SKM-1 treated with dmso at 0.1 percent for 144 hours (cell line): ENCODE measurements at regions not wholly inside any gene's neighbourhood (a gene's known extent, or its start where the extent isn't known, plus 50 kb on each side); places are given as distances from the start of the nearest gene placed in this dataset.
"Not testable (repeated sequence)": the region's sequence is repeated elsewhere in the genome, so short reads cannot be mapped to it uniquely, and the experiment has no call there.

Source experiments
- DNase-seq: peaks from one replicate; lab custom pipeline; 2025; ENCODE audit not compliant: unreplicated experiment; lab: John Stamatoyannopoulos, UW

GRCh38 chr3:166554023-166554422 is 716.8 kb upstream of the BCHE start:
- no peak for DNase-seq

GRCh38 chr3:166533740-166534139 is 696.5 kb upstream of the BCHE start:
- no peak for DNase-seq

DNA sequence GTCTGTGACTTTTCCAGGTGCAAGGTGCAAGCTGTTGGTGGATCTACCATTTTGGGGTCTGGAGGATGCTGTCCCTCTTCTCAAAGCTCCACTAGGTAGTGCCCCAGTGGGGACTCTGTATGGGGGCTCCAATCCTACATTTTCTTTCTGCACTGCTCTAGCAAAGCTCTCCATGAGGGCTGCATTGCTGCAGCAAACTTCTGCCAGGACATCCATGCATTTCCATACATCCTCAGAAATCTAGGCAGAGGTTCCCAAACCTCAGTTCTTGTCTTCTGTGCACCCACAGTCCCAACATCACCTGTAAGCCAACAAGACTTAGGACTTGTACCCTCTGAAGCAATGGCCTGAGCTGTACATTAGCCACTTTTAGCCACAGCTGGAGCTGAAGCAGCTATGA is 694.5 kb upstream of the BCHE start:
- DNase-seq: no peak

DNA sequence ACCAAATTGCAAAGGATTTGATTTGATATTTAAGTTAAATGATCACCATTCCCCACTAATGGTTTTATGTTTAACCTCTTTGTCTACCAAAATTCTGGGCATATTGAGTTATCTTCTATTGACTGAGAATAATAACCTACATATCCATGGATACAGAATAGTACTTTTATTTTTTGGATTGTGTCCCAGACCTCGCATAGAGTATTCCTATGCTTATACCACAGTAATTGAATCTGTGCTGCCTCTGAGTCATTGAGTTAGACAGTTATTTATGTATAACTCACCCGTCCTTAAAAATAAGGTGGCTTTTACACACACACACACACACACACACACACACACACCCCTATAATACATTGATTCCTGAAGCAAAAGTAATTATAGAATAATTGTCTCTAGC is 690.1 kb upstream of the BCHE start:
- DNase-seq: no peak

DNA sequence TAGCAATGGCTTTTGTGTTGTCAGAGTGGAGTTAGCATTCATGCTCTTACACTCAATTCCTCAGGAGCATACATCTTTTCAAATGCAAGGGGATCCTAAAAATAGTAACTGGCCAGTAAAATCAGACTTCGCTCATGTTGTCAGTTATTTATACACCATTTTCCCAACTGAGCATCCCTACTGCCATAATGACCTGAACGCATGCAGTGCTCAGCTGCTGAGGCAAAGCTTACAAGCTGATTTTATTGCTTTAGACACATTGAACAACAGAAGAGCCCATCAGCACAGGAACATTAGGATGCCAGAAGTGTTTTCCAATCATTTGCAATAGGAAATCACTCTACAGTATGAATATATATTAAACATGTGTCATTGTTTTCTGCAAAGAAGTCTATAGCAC is 689.7 kb upstream of the BCHE start:
- DNase-seq: no peak

DNA sequence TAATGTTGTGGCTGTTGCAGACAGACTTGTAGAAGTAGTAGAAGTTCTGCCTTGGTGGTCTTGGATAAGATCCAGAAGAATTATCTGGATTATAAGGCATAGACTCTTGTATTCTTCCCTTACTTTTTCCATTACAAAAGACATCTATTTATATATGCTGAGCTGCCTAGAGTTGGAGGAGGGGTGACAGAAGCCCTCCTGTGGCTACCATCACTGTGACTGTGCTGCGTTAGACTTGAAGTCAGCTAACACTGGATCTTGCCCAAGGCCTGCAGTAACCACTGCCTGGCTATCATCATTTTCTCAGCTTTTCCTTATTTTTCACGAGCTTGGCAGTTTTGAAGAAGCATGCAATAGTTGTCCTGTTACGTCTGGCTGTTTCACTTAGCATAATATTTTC is 684.8 kb upstream of the BCHE start:
- no peak for DNase-seq

- DNase-seq: no peak
Measured at GRCh38 chr3:166519443-166519842, 682.2 kb upstream of the BCHE start.

DNA sequence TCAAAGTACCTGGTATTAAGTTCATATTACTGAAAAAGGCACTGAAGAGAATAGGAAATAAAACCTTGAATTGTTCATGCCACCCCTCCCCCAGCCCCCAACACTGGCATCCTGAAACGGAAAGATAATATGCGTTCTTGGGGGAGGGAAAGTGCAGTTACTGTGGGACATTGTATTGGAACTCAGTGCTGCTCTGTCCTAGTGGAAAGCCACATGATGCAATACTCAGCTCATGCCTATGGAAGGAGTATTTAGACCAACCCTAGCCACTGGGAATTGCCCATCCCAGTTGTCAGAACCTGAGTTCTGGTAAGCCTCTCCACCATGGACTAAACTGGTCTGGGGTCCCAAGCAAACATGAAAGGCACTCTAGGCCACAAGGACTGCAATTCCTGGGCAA is 680.8 kb upstream of the BCHE start:
- no peak for DNase-seq

DNA sequence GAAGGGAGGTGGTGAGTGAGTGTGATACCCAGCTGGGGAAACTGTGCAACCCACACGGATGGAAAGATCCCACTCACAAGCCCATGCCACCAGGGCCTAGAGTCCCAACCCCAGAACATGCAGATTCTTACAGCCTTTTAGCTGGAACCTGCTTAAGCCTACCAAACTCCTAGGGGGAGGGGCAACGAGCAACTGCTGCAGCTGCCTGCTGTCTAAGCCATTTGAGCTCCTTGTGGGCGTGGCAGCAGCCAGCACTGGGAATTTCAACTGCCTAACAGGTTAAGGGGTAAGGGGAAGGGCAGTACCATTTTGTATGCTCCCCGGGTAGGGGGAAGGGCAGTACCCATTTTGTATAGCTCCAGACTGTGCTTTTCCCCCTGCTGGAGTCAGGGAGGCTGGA is 673.2 kb upstream of the BCHE start:
- no peak for DNase-seq

GRCh38 chr3:166500420-166500819 is 663.2 kb upstream of the BCHE start:
- not testable (repeated sequence) for DNase-seq

DNA sequence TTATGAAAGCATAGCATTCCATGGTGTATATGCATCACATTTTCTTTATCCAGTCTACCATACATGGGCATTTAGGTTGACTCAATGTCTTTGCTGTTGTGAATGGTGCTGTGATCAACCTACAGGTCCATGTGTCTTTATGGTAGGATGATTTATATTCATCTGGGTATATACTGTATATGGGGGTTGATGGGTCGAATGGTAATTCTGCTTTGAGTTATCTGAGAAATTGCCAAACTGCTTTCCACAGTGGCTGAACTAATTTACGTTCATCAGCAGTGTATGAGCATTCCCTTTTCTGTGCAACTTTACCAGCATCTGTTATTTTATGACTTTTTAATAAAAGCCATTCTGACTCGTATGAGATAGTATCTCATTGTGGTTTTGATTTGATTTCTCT is 662.4 kb upstream of the BCHE start:
- no peak for DNase-seq

GRCh38 chr3:166498446-166498845 is 661.2 kb upstream of the BCHE start:
- DNase-seq: no peak

DNA sequence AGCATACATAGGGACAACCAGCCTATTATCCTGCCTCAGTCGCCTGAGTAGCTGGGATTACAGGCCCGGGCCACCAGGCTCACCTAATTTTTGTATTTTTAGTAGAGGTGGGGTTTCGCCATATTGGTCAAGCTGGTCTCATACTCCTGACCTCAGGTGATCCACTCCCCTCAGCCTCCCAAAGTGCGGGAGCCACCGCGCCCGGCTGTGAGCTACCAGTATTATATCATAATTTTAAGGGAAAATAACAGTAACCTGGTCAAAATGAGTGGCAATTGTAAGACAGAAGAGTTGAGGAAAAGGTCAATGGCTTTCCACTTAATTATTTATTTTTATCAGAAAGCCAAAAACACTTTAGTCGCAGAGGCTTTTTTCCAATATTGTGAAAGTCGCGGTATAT is 652.6 kb upstream of the BCHE start:
- no peak for DNase-seq

- no peak for DNase-seq
Measured at GRCh38 chr3:166488977-166489672, 651.9 kb upstream of the BCHE start.

GRCh38 chr3:166484470-166484869 is 647.2 kb upstream of the BCHE start:
- no peak for DNase-seq

DNA sequence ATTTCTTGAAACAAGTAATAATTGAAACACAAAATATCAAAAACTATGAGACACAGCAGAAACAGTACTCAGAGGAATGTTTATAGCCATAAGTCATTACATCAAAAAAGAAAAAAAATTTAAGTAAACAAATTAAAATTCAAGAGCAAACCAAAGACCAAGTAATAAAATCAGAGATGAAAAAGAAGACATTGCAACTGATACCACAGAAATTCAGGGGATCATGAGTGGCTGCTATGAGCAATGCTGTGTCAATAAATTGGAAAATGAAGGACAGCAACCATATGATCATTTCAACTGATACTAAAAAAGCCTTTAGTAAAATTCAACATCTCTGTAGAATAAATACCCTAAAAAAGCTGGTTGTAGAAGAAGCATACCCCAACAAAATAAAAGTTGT is 644.1 kb upstream of the BCHE start:
- no peak for DNase-seq

- DNase-seq: no peak
Measured at GRCh38 chr3:166478356-166478755, 641.1 kb upstream of the BCHE start.

- DNase-seq: no peak
Measured at GRCh38 chr3:166473501-166473900, 636.3 kb upstream of the BCHE start.

- no peak for DNase-seq
Measured at GRCh38 chr3:166472015-166472414, 634.8 kb upstream of the BCHE start.

DNA sequence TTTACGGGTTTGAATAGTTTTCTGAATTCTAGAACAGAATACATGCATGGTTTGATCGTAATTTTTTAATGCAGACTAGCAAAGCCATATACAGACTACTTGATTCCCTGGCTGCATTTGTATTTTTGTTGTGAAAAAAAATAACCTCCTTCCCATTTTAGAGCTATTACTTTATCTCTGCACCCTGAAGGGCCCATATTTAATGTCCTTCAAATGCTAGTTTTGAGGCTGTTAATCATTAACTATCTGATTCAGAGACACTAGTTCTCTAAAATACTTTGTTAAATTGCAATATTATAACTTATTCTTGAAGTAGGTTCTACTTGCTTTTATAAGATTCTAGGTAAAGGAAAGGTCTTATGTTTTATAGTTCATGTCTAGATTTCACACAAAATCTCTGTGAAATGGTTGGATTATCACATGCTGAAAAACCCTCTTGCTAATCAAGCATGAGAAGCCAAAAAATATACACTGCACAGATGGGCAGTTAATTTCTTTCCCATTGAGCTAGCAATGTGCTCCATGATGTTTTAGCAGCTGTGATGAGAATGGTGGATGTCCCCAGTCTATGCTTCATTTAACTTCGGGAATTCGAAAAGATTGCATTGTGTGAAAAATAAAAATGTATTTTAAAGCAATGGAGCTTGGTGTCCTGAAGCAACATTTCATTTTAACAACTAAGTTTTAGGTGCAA is 634.0 kb upstream of the BCHE start:
- no peak for DNase-seq

- DNase-seq: no peak
Measured at GRCh38 chr3:166462891-166463470, 625.8 kb upstream of the BCHE start.

- no peak for DNase-seq
Measured at GRCh38 chr3:166461626-166462025, 624.4 kb upstream of the BCHE start.

DNA sequence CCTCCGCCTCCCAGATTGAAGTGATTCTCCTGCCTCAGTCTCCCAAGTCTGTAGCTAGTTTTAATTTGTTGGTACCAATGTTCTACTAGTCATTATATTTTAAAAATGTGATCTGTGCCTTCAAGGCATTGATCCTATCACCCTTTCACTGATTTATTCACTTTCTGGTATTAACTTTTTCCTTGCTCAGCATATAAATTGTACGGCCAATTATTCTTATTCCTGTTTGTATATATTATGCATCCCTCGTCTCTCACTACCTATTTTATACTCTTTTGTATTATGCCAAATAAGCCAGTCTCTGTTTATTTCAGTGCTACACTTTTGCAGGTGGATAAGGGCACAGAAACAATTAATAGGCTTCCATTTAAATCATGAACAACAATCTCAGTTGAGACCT is 620.2 kb upstream of the BCHE start:
- DNase-seq: no peak
